ENCODE measurements at regions not wholly inside any gene's neighbourhood (a gene's known extent, or its start where the extent isn't known, plus 50 kb on each side); places are given as distances from the start of the nearest gene placed in this dataset.

GRCh38 chr4:26201120-26201519, 119.7 kb upstream of the RBPJ start:
- Histone ChIP-seq H3K4me1 (peaks cover 0 to 19% (median 7%) of the 10 kb centered on the region in 4 donors), H3K27me3 (peaks cover 0 to 8% of the 10 kb centered on the region in 2 donors), H3K4me3 (no peak overlapping the region), H3K36me3 (no peaks in the 10 kb centered on the region), H3K9me3 (no peaks in the 10 kb centered on the region), H3K27ac (no peak overlapping the region)
- intact Hi-C loops (cut with DNase I; ENCODE audit: low total_unique reads): no loop called here
- DNase-seq: no peak
- TF ChIP-seq, protein P1, sequence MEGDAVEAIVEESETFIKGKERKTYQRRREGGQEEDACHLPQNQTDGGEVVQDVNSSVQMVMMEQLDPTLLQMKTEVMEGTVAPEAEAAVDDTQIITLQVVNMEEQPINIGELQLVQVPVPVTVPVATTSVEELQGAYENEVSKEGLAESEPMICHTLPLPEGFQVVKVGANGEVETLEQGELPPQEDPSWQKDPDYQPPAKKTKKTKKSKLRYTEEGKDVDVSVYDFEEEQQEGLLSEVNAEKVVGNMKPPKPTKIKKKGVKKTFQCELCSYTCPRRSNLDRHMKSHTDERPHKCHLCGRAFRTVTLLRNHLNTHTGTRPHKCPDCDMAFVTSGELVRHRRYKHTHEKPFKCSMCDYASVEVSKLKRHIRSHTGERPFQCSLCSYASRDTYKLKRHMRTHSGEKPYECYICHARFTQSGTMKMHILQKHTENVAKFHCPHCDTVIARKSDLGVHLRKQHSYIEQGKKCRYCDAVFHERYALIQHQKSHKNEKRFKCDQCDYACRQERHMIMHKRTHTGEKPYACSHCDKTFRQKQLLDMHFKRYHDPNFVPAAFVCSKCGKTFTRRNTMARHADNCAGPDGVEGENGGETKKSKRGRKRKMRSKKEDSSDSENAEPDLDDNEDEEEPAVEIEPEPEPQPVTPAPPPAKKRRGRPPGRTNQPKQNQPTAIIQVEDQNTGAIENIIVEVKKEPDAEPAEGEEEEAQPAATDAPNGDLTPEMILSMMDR (IDR thresholded peaks at IDR 0.05): no peak

GRCh38 chr4:26204249-26204825, 116.5 kb upstream of the RBPJ start:
- Histone ChIP-seq H3K27ac (no peak overlapping the region), H3K4me1 (peaks cover 0 to 38% (median 20%) of the 10 kb centered on the region in 4 donors), H3K36me3 (no peaks in the 10 kb centered on the region), H3K4me3 (no peak overlapping the region), H3K27me3 (peaks cover 0 to 15% of the 10 kb centered on the region in 2 donors), H3K9me3 (no peaks in the 10 kb centered on the region)
- DNase-seq: no peak
- TF ChIP-seq, protein P1 (IDR thresholded peaks at IDR 0.05): no peak
- intact Hi-C loops (cut with DNase I; ENCODE audit: low total_unique reads): no loop called here

DNA sequence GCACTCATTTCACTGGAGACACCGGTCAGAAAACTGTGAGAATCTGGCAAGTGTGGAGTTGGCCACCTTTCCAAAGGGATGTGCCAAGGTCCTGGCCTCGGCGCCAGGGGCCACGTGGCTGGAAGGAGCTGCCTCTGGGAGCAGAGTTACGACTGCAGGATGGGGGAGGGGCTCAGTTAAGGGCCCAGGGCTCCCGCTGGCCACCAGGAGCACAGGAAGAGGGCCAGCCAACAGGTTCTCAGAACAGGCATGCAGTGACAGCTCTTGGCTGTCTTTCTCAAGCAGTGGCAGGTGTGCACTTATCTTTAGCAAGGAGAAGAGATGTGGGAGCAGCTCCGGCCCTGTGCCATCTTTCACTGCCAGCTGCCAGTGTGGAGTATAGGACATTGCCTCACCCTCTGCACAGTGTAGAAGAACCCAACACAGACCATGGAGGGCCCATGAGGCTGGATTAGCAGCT, 115.9 kb upstream of the RBPJ start:
- Histone ChIP-seq H3K36me3 (no peaks in the 10 kb centered on the region), H3K27me3 (peaks cover 0 to 20% of the 10 kb centered on the region in 2 donors), H3K27ac (no peak overlapping the region), H3K4me1 (peaks cover 0 to 38% (median 20%) of the 10 kb centered on the region in 4 donors), H3K9me3 (no peaks in the 10 kb centered on the region), H3K4me3 (no peak overlapping the region)
- TF ChIP-seq, protein P1 (IDR thresholded peaks at IDR 0.05): no peak
- intact Hi-C loops (cut with DNase I; ENCODE audit: low total_unique reads): no loop called here
- DNase-seq: peak in 1 of 2 donors; percentile 72

DNA sequence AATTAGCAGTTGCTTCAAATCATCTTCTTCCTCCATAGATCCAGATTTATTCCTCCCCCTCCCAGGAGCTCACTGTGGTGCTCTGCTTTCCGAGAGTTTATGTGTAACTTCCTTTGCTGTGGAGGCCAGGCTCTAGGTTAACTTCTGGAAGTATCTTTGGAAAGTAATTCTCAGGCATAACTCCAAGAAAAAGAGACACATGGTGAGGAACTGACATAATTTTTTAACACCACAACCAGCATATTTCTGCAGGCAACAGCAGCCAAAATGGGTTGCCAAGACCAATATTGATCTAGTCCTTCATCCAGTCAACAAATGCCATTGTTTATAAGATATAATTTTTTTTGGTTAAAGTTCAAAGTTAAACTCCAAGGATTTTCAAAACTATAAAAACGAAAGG, 114.5 kb upstream of the RBPJ start:
- no peak overlapping the region for H3K27ac ChIP-seq
- peaks cover 0 to 23% of the 10 kb centered on the region in 2 donors for H3K27me3 ChIP-seq
- TF ChIP-seq, protein P1 (IDR thresholded peaks at IDR 0.05): no peak
- peaks cover 0 to 38% (median 20%) of the 10 kb centered on the region in 4 donors for H3K4me1 ChIP-seq
- DNase-seq: peak in 1 of 2 donors; percentile 68
- no peaks in the 10 kb centered on the region for H3K36me3 ChIP-seq
- intact Hi-C loops (cut with DNase I; ENCODE audit: low total_unique reads): no loop called here
- no peak overlapping the region for H3K4me3 ChIP-seq
- H3K9me3 ChIP-seq: no peaks in the 10 kb centered on the region

DNA sequence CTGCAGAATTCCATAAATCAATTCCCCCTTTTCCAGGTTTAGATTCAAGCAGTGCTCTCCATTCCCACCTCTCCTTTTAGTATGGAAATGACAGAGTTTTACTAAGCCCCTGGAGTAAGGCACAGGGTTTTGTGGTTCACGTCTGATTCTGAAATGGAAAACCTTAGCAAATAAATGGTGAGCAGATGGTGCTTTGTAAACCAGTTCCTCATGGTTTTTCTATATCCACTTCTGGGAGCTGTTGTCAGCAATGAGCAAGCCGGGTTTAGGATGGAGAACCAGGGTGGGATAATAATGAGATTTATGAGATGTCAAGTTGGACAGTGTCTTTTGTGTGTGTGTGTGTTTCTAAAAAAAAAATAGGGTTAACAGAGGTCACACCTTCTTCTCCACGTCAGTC, 113.8 kb upstream of the RBPJ start:
- H3K9me3 ChIP-seq: no peaks in the 10 kb centered on the region
- DNase-seq: no peak

More for the DNA sequence above, 113.8 kb upstream of the RBPJ start:
- H3K4me1 ChIP-seq: peaks cover 0 to 38% (median 20%) of the 10 kb centered on the region in 4 donors
- H3K36me3 ChIP-seq: no peaks in the 10 kb centered on the region
- TF ChIP-seq, protein P1 (IDR thresholded peaks at IDR 0.05): no peak
- H3K4me3 ChIP-seq: no peak overlapping the region
- H3K27ac ChIP-seq: no peak overlapping the region
- peaks cover 0 to 27% of the 10 kb centered on the region in 2 donors for H3K27me3 ChIP-seq
- intact Hi-C loops (cut with DNase I; ENCODE audit: low total_unique reads): no loop called here

Data from tibial artery (tissue), 4 donors.